WTC11 (cell line): ENCODE measurements at regions not wholly inside any gene's neighbourhood (a gene's known extent, or its start where the extent isn't known, plus 50 kb on each side); places are given as distances from the start of the nearest gene placed in this dataset.

ENCODE experiments used
- JUN ChIP-seq: sonication (generic); formaldehyde crosslinking; IDR thresholded peaks from 2 replicates; pipeline ENCODE4 v1.8.0; 2023; ENCODE audit warnings: mild to moderate bottlenecking, missing genetic modification reagents
- NR1H2 ChIP-seq: sonication (generic); formaldehyde crosslinking; IDR thresholded peaks from 2 replicates; pipeline ENCODE4 v1.9.0; 2021; ENCODE audit warnings: mild to moderate bottlenecking, moderate library complexity, missing genetic modification reagents
- STAT6 ChIP-seq: sonication (generic); formaldehyde crosslinking; conservative IDR thresholded peaks from 2 replicates; pipeline ENCODE4 v1.8.1; 2023; ENCODE audit warnings: mild to moderate bottlenecking, low read depth, missing genetic modification reagents, moderate library complexity
- ZNF317 ChIP-seq: sonication (generic); formaldehyde crosslinking; IDR thresholded peaks from 2 replicates; pipeline ENCODE4 v1.8.1; 2023; ENCODE audit warnings: low read depth, mild to moderate bottlenecking, moderate library complexity, missing genetic modification reagents, borderline replicate concordance

DNA sequence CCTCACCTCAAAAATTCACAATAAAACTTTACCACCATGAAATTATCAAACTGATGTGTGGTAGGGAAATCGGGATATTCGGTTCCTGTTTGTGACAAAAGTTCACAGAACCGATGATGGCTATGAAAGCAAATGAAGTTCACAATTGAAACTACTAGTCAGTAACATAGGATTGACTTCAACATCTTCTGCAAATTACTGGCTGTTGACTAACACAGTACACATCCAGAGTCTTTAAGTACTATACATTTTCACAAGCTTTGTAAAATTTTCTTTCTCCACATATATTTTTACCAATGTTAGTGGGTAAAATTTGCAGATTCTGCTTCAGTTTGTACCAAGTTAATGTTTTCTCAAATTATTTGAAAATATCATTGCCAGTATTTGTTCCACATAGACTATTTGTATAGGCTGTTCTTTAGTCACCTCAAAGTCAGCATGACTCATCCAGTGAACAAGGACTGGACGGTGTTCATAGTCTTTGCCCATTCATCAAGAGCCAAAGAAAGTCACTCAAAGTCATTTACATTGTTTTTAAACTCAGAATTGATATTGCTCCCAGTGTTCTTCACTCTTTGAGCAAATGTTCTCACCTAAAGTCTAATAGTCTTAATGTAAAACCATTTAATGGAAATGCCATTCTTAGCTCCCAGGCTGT lies 213.4 kb downstream of the USP25 start:
- TF ChIP-seq JUN (CRISPR knock-in tag) (no peak), NR1H2 (CRISPR knock-in tag) (no peak), ZNF317 (CRISPR knock-in tag) (no peak), STAT6 (CRISPR knock-in tag) (no peak)
